DMS 273 treated with DMSO at 0.1 percent for 48 hours (cell line): ENCODE measurements at regions not wholly inside any gene's neighbourhood (a gene's known extent, or its start where the extent isn't known, plus 50 kb on each side); places are given as distances from the start of the nearest gene placed in this dataset.
A peak's percentile ranks its signal among the peaks of the same experiment; 100 is the strongest.
"Not testable (repeated sequence)": the region's sequence is repeated elsewhere in the genome, so short reads cannot be mapped to it uniquely, and the experiment has no call there.

Experiments used
- DNase-seq: peaks from one replicate; lab custom pipeline; 2025; lab: John Stamatoyannopoulos, UW

DNA sequence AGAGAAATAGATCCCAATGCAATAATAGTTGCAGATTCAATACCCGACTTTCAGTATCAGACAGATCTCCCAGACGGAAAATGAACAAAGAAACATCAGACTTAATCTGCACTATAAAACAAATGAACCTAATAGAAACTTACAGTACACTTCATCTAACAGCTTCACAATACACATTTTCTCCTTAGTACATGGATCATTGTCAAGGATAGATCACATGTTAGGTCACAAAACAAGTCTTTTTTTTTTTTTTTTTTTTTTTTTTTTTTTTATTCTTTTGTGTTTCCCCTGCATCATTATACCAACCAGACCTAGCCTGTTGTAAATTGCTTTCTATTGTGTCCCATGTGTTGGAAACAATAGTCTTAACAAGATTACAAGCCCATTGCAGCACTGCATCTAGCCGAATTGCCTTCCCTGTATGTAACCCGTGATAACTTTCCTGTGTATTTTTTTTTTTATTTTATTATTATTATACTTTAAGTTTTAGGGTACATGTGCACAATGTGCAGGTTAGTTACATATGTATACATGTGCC lies 134.0 kb upstream of the MAD2L1 start:
- DNase-seq, result not testable (repeated sequence)

DNA sequence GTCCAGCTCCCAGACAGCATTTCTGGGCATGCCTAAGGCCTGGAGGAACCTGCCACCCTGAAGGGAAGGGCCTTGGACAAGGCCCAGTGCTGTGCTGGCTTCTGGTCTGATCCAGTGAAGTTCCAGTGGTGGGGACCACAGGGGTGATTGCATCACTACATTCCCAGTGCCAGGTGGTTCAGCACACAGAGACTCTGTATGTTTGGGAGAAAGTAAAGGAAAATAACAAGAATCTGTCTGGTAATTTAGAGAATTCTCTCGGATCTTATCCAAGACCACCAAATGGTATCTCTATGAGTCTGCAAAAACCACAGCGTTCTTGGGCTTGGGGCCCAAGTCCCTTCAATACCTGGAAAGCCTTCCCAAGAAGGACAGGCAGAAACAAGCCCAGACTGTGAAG lies 131.8 kb upstream of the MAD2L1 start:
- DNase-seq, result no peak

DNA sequence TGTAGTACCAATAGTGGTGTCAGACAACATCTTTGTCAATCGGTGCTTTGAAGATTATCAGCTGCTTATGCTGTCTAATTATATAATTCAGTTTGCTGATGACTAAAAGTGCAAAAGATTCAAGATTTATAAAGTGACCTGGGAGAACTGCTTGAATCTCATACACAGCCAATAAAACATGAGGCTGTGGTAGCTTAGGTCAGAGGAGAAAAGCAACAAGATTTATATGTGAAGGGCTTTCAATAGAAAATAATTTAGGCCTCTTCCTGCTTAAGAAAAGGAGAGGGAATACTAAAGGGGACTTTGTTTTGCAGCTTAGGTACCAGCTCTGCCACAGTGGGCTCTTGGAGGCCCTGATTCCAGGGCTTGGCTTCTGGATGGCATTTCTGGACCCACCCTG lies 111.0 kb upstream of the MAD2L1 start:
- DNase-seq, result no peak

DNA sequence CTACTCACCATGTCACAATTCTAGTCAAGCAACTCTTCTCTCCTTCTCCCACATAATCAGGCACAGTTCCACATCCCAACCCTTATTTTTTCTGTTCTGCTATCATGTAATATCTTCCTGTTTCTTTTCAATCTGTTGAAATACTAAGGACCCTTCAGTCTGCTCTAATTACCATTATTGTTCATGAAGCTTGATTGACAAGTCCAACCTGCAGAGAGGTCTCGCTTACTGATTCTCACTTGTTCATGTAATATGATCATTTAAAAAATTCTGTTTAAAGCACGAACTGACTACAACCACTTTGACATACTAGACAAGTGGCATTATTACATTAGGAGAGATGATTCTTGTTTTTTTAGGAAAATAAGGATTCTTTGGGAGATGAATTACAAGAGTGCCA lies 108.6 kb upstream of the MAD2L1 start:
- no peak for DNase-seq

DNA sequence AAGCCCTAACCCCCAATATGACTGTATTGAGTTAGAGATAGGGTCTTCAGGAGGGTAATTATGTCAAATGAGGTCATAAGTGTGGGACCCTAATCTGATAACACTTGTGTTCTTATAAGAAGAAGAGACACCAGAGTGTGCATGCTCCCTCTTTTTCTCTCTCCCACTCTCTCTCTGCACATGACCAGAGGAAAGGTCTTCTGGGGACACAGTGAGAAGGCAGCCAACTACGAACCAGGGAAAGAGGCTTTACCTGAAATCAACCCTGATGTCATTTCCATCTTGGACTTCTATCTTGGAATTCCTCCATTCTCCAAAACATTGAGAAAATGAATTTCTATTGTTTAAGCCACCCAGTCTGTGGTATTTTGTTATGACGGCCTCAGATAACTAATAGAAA lies 97.2 kb upstream of the MAD2L1 start:
- DNase-seq, result no peak

DNA sequence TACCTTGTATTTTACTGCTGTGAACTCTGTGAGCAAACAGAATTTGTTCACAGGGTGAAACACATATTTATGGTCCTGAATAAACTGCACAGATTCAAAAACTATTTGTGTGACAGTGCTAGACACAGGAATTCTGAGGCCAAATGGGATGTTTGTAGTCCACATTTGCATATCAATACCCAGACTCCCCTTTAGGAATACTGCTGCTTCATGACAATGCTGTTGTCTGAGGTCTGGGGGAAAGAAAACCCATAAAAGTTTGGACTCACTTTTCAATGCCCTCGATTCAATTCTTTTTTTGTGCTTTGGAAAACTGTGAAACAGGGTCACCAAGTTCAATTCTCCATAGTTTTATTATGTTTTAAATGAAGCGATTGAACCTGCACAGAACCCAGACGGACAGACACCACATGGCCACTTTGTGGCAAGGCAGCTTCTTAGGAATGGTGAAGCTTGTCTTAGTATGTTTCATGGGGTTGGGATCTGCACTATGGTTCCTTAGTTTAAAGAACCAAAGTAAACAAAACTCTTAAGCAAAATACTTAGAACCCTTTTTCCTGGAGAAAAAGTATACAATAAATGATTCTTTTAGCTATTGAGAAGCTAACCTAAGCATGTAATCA lies 92.3 kb upstream of the MAD2L1 start:
- no peak for DNase-seq

DNA sequence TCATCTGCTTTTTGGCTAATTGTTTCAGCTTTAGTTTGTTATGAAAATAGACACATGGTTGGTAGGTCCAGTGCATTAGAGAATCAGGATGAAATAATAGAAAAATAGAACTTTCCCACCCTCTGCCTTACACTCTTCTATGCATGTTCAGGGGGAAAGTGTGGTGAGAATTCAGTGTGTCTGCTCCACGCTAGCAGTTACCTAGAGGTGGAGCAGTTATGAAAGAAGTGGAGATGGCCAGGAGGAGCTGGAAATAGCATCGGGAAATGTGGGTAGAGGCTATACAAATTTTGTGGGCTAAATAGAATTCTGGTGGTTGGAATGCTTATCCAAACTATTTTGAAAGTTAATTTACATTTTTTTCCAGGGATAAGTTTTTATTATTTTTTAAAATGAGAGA lies 91.4 kb upstream of the MAD2L1 start:
- no peak for DNase-seq

DNA sequence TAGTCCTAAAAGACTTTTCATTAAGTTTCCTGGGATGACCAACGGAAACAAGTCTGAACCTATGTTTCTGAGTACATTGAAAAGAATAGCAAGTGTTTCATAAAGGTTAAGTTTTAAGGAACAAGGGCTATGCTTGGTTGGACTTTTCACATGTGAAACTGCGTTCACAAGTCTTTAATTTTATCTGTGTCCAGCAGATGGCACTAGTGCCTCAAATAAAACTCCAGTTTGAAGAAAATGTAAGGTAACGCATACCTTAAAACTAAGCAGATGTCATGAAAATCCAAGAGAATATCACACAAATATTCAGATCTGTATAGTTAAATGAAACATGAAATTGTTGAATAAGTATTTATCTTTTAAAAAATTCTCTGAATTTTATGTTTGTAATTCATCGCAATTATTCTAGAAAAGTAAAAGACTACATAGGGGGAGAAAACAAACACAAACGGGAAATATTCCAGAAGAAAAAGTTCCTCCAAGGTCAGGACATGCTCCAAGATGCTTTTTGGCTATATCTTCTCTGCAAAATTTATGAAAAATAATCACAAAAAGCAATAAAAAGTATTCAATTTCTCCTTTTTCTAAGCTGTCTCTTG lies 89.6 kb upstream of the MAD2L1 start:
- DNase-seq, result peak; percentile 1

DNA sequence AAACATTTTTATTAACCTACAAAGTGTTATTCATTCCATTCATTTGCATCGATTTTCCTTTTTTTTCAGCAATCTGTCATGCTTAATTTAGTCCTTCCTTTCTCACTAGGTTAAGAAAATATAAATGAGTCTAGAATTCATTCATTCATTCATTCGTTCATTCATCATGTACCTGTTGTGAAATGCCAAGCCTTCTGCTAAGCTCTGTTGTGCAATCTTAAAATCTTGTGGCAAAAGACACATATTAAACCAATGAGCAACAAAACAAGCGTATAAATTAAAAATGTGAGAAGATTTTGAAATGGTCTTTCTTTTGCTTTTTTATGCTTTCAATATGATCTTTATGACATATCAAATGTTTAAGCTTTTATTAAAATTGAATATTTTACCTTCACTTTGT lies 88.6 kb upstream of the MAD2L1 start:
- DNase-seq, result no peak

DNA sequence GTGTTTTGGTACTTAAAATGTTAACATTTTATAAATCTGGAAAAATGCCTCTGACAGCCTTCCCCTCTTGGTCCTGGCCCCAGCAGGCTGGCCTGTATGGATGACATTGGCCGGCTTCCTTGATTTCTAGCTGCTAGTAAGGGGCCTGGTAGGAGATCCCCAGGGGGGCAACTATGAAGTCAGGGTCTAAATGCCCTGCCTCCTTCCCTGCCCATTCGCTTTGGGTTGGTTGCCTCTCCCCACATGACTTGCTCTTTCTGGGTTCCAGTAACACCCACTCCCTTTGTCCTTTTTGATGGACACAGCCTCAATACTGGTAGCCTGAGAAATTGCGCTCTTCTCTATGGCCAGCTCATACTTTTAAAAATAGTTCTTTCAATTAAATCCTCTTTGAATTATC lies 78.0 kb upstream of the MAD2L1 start:
- DNase-seq, result no peak

DNA sequence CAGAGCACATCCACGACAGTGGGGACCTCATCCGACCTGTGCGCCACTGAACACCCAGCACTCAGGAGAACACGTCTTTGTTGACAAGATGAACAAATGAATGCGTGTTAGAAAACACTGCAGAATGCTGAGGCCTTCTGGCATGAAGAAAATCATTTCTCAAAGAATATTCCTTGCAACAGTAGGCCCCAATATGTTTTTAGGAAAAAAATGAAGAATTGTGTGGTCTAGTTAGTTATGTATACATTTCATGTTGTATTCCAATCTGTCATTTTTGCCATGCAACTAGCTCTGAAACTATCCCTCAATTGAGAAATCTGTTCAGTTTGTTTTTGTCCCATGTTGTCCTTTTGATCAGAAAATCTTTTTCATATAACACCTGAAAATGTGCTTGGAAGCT lies 77.4 kb upstream of the MAD2L1 start:
- DNase-seq, result no peak

DNA sequence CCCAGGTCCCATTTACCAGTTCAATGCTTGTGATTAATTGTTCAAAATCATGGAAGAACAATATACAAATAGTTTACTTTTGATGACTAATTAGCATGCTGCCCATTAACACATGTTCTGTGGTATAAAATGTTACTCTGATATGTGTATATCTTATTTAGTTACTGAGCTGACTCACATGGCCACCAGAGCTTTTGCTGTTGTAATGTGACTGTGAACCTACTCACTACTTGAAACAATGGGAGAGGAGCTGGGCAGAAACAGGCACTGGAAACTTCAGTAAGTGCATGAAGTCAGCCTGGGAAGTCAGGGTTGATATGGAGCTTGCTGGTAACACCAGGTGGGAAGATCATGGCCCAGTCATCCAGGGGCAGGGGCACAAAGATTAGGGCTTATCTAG lies 72.7 kb upstream of the MAD2L1 start:
- DNase-seq, result no peak

DNA sequence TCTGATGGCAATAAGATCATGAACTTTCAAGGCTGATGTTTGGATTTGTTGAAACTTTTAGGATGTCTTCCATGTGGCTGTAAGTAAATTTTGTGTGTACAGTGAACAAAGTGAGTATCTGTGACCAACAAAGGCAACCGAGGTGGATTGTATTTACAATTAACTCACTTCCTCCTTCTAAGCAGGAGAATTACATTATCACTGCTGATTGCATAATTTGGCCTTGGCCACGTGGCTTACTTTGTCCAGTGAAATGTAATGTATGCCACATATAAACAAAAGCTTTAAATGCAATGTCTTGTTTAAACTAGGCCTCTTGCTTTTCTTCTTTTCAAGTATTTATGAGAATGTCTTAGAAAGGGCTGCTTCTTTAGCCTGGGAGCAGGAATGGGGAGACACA lies 66.3 kb upstream of the MAD2L1 start:
- no peak for DNase-seq

DNA sequence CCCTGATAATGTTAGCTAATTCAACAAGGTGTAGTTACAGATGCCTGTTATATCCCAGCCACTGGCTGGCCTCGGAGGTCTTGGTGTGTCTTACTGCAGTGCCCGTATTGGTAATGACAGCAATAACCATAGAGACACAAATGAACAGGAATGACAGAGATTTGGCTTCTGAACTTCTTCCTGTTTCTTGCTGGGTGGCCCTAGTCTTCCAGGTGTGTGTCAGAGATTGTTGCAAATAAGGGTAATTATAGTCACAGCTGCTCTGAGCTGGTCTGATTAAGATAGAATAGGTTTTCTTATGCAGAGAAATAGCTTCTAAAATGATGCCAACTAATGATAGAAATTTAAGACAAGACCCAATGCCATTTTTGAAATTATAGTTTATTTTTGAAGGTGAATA lies 64.1 kb upstream of the MAD2L1 start:
- no peak for DNase-seq
